HG03135 (cell line): ENCODE measurements at regions not wholly inside any gene's neighbourhood (a gene's known extent, or its start where the extent isn't known, plus 50 kb on each side); places are given as distances from the start of the nearest gene placed in this dataset.
"Not testable (repeated sequence)": the region's sequence is repeated elsewhere in the genome, so short reads cannot be mapped to it uniquely, and the experiment has no call there.

Experiments
- ATAC-seq: cut with Tn5 transposase; IDR thresholded peaks from one replicate; pipeline ENCODE4 v1.9.1; 2021; ENCODE audit warnings: mild to moderate bottlenecking, moderate library complexity; ENCODE audit not compliant: unreplicated experiment

GRCh38 chr3:6448011-6448410 lies 412.9 kb upstream of the GRM7 start:
- no peak for ATAC-seq

GRCh38 chr3:6449099-6449498 lies 411.8 kb upstream of the GRM7 start:
- no peak for ATAC-seq

DNA sequence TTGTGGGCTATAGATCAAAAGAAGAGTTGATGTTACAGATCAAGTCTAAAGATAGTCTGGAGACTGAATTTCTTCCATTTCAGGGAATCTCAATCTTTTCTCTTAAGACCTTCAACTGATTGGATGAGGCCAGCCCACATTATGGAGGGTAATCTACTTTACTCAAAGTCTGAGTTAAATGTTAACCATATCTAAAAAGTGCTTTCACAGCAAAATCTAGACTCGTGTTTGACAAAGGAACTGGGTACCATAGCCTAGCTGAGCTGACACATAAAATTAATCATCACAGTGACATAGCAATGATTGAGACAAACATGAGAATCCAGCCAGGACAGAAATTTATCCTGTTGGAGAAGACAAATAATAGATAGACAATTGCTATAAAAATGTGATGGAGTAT lies 407.9 kb upstream of the GRM7 start:
- no peak for ATAC-seq

- ATAC-seq: no peak
Observed at GRCh38 chr3:6455031-6455430, 405.9 kb upstream of the GRM7 start.

- no peak for ATAC-seq
Observed at GRCh38 chr3:6467186-6467585, 393.7 kb upstream of the GRM7 start.

- no peak for ATAC-seq
Observed at GRCh38 chr3:6468589-6468988, 392.3 kb upstream of the GRM7 start.

DNA sequence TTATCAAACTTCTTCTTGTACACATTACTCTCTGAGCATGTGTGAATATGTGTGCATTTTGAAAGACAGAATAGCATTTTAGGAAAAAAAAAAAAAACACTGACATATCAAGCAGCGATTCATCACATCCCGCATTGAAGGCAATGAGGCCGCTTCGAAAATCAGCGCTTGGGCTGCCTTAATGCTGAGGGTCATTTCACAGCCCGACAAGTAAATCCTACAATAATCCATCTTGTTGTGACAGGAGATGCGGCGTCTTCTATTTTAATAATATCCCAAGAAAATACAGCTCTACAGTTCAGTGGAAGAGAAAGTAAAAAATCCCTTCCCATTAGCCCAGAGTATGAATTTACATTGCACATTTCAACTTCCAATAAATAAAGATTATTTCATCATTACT lies 389.2 kb upstream of the GRM7 start:
- no peak for ATAC-seq

GRCh38 chr3:6490487-6491327 lies 370.2 kb upstream of the GRM7 start:
- not testable (repeated sequence) for ATAC-seq

DNA sequence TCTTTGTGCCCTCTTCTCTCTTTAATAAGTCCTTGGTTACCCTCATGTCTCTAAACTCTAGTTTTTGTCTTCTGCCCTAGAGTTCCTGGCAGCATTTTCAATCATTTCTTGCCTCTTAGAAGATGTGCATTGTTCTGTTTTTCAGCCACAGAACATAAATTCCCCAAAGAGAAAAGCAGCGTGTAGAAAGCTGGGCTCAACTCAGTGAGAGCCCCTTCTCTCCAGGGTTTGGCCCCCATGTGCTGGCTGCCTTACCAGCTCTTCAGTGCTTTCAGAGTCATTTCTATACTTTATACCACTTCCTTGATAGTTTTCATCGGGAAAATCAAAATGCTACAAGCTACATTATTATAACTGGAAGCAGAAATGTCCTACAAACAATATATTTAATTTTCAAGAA lies 369.1 kb upstream of the GRM7 start:
- no peak for ATAC-seq

DNA sequence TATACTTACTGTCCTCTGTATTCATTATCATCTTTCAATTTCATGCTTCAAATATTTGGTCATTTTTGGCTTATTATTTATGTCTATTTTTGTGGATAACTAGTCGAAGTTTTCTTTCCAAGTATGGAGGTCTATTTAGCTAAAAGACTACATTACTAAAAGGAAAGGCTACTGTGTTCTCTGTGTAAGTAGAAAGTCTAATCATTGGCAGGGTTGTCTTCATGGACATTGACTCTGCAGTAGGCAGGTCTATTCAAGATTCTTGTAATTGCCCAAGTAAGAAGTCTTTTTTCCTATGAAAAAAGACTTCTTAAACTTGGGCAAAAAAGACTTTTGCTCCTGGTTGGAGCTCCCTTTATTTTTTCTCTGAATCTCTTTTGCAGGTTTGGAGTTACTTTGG lies 368.6 kb upstream of the GRM7 start:
- ATAC-seq: no peak

DNA sequence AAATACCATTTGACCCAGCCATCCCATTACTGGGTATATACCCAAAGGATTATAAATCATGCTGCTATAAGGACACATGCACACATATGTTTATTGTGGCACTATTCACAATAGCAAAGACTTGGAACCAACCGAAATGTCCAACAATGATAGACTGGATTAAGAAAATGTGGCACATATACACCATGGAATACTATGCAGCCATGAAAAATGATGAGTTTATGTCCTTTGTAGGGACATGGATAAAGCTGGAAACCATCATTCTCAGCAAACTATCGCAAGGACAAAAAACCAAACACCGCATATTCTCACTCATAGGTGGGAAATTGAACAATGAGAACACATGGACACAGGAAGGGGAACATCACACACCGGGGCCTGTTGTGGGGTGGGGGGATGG lies 362.0 kb upstream of the GRM7 start:
- not testable (repeated sequence) for ATAC-seq

DNA sequence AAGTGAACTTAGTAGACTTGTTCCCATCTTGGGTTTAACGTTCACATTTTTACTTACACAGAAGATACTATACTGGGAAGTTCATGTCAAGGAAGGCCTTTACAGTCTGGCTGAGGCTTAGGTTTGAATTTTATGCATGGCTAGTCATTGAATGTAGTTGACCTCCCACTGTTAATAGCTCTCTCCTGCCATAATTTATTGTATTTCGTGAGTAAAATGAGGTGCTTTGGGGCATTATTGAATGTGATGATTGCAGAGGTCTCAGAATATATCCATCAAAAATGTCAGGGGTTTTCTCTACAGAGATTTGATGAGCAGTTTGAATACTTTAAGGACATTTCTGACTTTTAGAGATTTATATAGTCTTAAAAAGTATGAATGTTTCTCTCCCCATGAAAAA lies 356.6 kb upstream of the GRM7 start:
- no peak for ATAC-seq

GRCh38 chr3:6504834-6505233 lies 356.1 kb upstream of the GRM7 start:
- no peak for ATAC-seq

DNA sequence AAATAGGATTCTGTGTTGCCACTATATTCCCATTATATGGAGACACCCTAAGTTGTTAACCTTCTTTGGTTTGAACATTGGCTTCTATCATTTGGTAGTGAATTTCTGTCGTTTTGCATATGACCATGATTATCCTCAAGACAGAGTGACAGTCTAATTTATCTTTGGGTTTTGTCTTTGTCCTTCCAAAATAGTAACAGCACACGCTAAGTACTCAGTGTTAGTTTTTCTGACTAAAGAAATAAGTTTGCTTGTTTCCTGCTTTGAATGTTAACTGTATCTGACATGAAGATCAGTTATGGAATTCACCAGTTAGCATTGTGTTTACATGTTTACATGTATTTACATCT lies 352.5 kb upstream of the GRM7 start:
- ATAC-seq: no peak

DNA sequence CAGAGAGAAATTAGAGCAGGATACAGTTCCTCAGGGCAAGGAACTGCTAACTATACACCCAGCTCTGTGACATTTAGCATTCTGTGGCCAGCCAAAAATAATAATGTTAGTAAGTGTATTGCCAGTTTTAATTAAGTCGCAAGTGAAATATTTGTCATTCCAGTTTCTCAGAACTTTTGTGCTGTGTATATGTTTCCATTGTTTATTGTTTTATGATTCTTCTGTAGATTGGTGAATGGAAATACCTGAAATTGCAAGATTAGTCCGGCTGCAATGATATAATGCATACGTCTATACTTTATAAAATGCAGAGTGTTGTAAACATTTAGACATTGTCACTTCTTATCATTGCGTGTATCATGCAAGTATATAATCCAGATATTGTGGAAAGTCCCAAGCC lies 351.3 kb upstream of the GRM7 start:
- ATAC-seq: no peak

- ATAC-seq: no peak
Observed at GRCh38 chr3:6510713-6511112, 350.2 kb upstream of the GRM7 start.

DNA sequence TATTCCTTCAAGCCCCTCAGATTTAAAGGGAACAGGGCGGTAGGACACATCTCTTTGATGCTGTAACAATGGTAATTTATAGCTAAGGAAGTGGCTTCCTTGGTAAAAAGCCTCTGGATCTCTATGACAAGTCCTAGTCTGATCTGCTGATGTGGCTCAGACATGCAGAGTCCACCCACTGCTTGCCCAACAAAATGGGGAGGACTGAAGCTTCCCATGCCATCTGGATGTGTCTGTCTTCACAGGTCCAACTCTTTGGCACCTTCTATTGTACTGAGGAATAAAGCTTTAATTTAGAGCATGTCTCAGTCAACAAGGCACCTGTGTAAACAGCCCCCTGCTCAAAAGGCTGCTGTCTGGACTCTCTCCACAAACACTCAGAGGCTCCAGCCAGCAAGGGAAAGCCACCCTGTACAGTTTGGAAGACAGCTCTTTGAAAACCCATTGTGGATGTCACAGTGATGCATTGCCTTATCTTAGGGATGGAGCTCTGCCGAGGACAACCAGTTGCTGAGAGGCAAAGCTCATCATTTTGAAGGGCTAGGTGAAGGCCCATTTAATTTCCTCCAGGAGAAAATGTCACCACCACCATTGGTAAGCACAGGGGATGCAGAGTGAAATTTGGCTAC lies 348.6 kb upstream of the GRM7 start:
- no peak for ATAC-seq

GRCh38 chr3:6516143-6516542 lies 344.8 kb upstream of the GRM7 start:
- ATAC-seq: no peak

- ATAC-seq: no peak
Observed at GRCh38 chr3:6516694-6517093, 344.2 kb upstream of the GRM7 start.

DNA sequence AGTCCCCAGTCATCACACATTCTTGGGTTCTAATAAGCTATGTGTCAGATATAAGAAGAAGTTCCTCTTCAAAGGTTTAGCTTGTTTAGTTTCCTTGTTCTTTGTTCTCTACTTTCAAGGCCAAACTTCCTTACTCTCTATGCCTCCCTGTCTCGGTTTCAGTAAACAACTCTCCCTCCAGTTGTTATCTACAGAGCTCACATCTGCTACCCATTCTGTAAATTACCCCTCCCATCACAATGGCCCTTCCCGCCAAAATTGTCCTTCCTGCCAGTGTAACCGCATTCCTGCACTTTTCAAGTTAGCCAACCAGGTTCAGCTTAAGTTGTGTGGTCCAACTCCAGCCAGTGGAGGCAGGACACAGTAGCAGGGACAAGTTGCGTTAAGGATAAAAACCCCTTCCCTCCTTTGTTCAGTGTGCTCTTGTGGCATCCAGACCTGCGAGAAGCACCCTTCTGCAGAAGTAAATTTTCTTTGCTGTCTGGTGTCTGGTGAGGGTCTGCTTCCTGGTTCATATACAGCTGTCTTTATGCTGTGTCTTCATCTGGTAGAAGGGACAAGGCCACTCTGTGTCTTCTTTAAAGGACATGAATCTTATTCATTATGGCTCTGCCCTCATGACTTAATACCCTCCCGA lies 342.1 kb upstream of the GRM7 start:
- ATAC-seq: no peak

DNA sequence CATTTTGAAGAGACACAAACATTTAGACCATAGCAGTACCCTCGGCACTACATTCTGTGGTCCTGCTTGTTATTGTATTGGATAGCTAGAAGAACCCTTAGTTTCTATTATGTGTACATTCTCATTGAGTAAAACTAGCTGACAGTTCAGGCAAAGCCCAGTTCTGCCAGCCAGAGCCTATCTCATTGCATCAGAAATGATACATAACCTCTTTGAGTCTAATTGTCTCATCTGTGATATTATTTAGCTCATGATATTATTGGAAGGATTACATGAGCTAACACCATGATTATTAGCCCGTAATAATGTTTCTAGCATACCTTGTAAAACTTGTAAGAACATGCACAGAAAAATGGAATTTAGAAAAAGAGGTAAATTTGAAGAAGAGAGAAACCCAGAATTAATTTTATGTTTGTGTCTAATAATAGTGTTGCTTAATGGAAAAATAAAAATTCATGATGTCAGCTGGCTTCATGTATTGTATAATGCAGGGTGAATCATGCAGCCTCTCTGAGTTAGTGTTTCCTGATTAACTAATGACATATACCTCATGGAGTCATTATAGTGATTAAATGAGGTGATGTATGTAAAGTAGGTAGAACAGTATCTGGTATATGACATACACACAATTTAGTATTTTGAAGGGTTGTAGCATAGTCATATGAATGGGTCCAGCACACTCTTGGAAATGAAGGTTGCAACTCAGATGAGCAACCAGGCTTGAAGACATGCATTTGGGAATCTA lies 339.4 kb upstream of the GRM7 start:
- ATAC-seq: no peak

- no peak for ATAC-seq
Observed at GRCh38 chr3:6522191-6522590, 338.7 kb upstream of the GRM7 start.
